Heart left ventricle (tissue), 16 donors: ENCODE measurements at regions not wholly inside any gene's neighbourhood (a gene's known extent, or its start where the extent isn't known, plus 50 kb on each side); places are given as distances from the start of the nearest gene placed in this dataset.

Experiments
- ATAC-seq, 4 donors: fragments of 200-7000 bp; cut with Tn5 transposase; one replicate each; pipeline ENCODE4 v1.9.1; 2020 to 2022; ENCODE audit warnings: moderate library complexity in 4 of 4, mild to moderate bottlenecking in 3 of 4, moderate number of reproducible peaks in 1 of 4
- DNase-seq, 5 donors: peaks; one replicate each; pipeline ENCODE4 v3.0.0-alpha.2; 2020
- H3K27ac ChIP-seq, 12 donors: fragments of 200-600 bp; sonication (generic) in 4 of 12; one replicate each; pipeline versions ENCODE4 v1.5.0 to v1.8.0; 2016 to 2022; ENCODE audit warnings: mild to moderate bottlenecking in 2 of 12
- H3K27me3 ChIP-seq, 9 donors: fragments of 200-600 bp; sonication (generic) in 2 of 9; one replicate each; pipeline versions ENCODE4 v1.5.1 to v1.8.0; 2016 to 2022; ENCODE audit warnings: mild to moderate bottlenecking in 3 of 9
- H3K36me3 ChIP-seq, 9 donors: fragments of 200-600 bp; sonication (generic) in 2 of 9; one replicate each; pipeline versions ENCODE4 v1.5.0 to v1.8.0; 2018 to 2022; ENCODE audit warnings: mild to moderate bottlenecking in 2 of 9
- H3K4me1 ChIP-seq, 12 donors: fragments of 200-600 bp; sonication (generic) in 4 of 12; one replicate each; pipeline versions ENCODE4 v1.5.0 to v1.8.0; 2016 to 2022; ENCODE audit warnings: mild to moderate bottlenecking in 3 of 12
- H3K4me3 ChIP-seq, 12 donors: fragments of 200-600 bp; sonication (generic) in 4 of 12; one replicate each; pipeline versions ENCODE4 v1.5.0 to v1.8.0; 2017 to 2022; ENCODE audit warnings: mild to moderate bottlenecking in 9 of 12, moderate library complexity in 4 of 12
- H3K9me3 ChIP-seq, 12 donors: fragments of 200-600 bp; sonication (generic) in 4 of 12; one replicate each; pipeline versions ENCODE4 v1.5.0 to v1.8.0; 2016 to 2022; ENCODE audit warnings: mild to moderate bottlenecking in 1 of 12
- POLR2A ChIP-seq, 2 donors: fragments of 450-650 bp; IDR thresholded peaks; one replicate each; pipeline ENCODE4 v1.6.1; 2017; ENCODE audit warnings: antibody characterized with exemption in 2 of 2, mild to moderate bottlenecking in 2 of 2, moderate library complexity in 2 of 2
- WGBS, 4 donors: extraction: QIAGEN DNeasy Blood & Tissue Kit in 2 of 4; methylation state at CpG; one replicate each; pipeline versions ENCODE4 v1.1.5 to v1.1.7; 2013 to 2018; 5-methylcytosine and 5-hydroxymethylcytosine counted together
- intact Hi-C, 10 donors: fragments of 100-400 bp; cut with DNase I; formaldehyde crosslinking; loops; one replicate each; pipeline versions ENCODE4 v1.11.1 to v1.14.2; 2022
- TF ChIP-seq, protein P1 (sequence below), 12 donors: fragments of 200-600 bp; sonication (generic) in 4 of 12; IDR thresholded peaks; one replicate each; pipeline versions ENCODE4 v1.5.0 to v1.8.0; 2018 to 2022; ENCODE audit warnings: antibody characterized with exemption in 12 of 12, mild to moderate bottlenecking in 5 of 12
- donor health status: ischemic (EF 13 %, LVEDD 7.1; RV severe dilation, severe dysfunction).
- donor health status: healthy with polysubstance abuse.
- donor health status: DM: no; HTN: yes; CAD: no.
- donor health status: DM: no; HTN: no; CAD: no.
- donor health status: ischemic (EF 25% LVEDD 6.9; RV normal size, moderate dysfunction).
- donor health status: ischemic (EF 25% LVEDD 5.7; RV mildly dilated, moderate dysfunction).
- donor health status: healthy.
- donor health status: DM: yes; HTN: yes; CAD: no.
- donor health status: ischemic (EF 35%, LVEDD 5.7; RV mildly dilated, moderate dysfunction).
- donor health status: nonischemic (EF 11% LVEDD 7.7; RV severe dilation, severe dysfunction).
- donor health status: DM: yes; HTN: yes; CAD: no.
- donor health status: PGD.
- donor health status: ischemic (EF 29% LVEDD 5.4; RV normal size, mild dysfunction).
- donor health status: nonischemic (EF 23%, LVEDD 6.1; RV moderate dilation, normal function).

DNA sequence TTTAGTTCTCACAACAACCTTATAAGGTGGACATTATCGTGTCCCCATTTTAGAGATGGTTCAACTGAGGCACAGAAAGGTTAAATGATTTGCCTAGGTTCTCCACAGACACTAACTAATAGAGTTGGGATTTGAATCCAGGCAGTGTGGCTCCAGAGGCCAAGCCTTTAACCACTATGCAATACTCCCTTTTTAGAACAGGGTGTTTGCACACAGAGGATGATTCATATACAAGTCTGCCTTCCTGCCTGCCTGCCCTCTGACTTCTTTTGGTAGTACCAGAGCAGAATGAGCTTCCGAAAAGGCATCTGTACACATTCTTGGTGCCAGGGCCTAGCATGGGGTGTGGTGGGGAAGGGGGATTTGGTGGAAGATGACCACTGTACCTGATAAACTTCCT is 150.8 kb upstream of the ARHGEF9 start:
- TF ChIP-seq, protein P1, sequence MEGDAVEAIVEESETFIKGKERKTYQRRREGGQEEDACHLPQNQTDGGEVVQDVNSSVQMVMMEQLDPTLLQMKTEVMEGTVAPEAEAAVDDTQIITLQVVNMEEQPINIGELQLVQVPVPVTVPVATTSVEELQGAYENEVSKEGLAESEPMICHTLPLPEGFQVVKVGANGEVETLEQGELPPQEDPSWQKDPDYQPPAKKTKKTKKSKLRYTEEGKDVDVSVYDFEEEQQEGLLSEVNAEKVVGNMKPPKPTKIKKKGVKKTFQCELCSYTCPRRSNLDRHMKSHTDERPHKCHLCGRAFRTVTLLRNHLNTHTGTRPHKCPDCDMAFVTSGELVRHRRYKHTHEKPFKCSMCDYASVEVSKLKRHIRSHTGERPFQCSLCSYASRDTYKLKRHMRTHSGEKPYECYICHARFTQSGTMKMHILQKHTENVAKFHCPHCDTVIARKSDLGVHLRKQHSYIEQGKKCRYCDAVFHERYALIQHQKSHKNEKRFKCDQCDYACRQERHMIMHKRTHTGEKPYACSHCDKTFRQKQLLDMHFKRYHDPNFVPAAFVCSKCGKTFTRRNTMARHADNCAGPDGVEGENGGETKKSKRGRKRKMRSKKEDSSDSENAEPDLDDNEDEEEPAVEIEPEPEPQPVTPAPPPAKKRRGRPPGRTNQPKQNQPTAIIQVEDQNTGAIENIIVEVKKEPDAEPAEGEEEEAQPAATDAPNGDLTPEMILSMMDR (IDR thresholded peaks at IDR 0.05): no peak
- no peak for TF ChIP-seq POLR2A (IDR thresholded peaks at IDR 0.05)
- Histone ChIP-seq H3K27me3 (no peaks in the 10 kb centered on the region), H3K4me3 (no peak overlapping the region), H3K4me1 (no peaks in the 10 kb centered on the region), H3K9me3 (peaks cover 0 to 7% (median 0%) of the 10 kb centered on the region in 12 donors), H3K27ac (no peak overlapping the region), H3K36me3 (no peaks in the 10 kb centered on the region)
- WGBS, 4 donors: 73 to 93% (median 84%) methylated on average over 2 of the region's 2 CpGs
- DNase-seq (no peak), ATAC-seq (no peak)
- intact Hi-C loops: no loop called here

DNA sequence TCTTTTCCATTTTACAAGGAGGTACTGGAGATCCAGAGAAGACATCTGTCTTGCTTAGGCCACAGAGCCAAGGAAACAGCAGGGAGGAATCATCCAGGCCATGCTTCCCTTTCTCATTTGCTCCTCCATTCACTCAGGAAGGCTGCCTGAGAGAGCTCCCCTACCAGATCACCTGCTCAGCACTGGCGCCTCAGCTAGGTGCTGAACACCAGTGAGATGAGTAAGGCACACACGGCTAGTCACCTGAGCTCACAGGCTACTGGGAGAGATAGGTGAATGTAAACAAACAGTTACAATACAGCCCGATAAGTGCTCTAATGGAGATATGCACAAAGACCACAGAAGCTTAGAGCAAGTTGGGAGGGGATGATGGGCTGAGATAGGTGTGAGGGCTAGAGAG is 149.8 kb upstream of the ARHGEF9 start:
- peaks cover 0 to 5% (median 0%) of the 10 kb centered on the region in 12 donors for H3K9me3 ChIP-seq
- no peak overlapping the region for H3K4me3 ChIP-seq
- ATAC-seq (no peak), DNase-seq (no peak)
- intact Hi-C loops: no loop called here
- no peaks in the 10 kb centered on the region for H3K4me1 ChIP-seq
- TF ChIP-seq, protein P1 (IDR thresholded peaks at IDR 0.05): no peak
- no peak for TF ChIP-seq POLR2A (IDR thresholded peaks at IDR 0.05)
- 44 to 58% (median 55%) methylated on average over 3 of the region's 3 CpGs for WGBS, 4 donors
- H3K36me3 ChIP-seq: no peaks in the 10 kb centered on the region
- no peak overlapping the region for H3K27ac ChIP-seq
- peaks cover 0 to 4% (median 0%) of the 10 kb centered on the region in 9 donors for H3K27me3 ChIP-seq

DNA sequence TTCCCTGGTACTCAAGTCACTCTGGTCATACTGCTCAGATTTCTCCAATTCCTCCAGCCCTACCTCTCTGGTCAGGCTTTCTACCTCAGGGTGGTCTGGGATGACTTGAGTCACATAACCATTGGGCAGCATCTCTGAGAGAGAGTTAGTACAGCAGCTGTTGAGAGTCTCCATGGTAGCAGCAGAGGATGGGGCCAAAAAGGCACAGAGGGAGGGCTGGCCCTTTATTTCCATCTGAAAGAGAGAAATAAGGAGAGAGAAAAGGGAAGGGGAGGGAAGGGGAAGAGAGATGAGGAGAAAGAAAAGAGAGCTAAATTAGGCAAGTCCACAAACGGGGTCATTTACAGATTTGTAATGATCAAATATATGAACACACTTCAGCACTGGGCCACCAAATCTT is 149.1 kb upstream of the ARHGEF9 start:
- peaks cover 0 to 4% (median 0%) of the 10 kb centered on the region in 9 donors for H3K27me3 ChIP-seq
- TF ChIP-seq, protein P1 (IDR thresholded peaks at IDR 0.05): no peak
- no peak for TF ChIP-seq POLR2A (IDR thresholded peaks at IDR 0.05)
- H3K4me1 ChIP-seq: no peaks in the 10 kb centered on the region
- intact Hi-C loops: no loop called here
- 28 to 73% (median 56%) methylated on average over 1 of the region's 1 CpG for WGBS, 4 donors
- H3K27ac ChIP-seq: no peak overlapping the region
- ATAC-seq (no peak), DNase-seq (no peak)
- no peak overlapping the region for H3K4me3 ChIP-seq
- no peaks in the 10 kb centered on the region for H3K9me3 ChIP-seq
- H3K36me3 ChIP-seq: no peaks in the 10 kb centered on the region

DNA sequence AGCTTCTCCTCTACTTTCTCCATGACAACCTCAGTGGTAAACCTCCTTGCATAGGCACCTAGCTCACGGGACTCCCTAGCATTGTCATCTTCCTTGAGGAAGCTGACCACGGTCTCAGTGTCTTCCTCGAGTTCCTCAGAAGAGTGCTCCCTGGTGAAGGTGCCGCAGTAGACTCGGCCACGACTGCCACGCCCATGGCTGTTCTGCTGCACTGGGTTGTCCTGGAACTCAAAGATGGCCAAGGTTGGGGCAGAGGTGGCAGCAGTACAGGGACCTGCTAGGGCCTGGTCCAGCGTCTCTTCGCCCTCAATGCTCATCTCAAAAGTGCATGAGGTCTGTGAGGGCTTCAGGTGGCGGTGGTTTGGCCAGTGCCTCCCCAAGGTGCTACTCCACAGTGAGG is 147.9 kb upstream of the ARHGEF9 start:
- peaks cover 0 to under 1% (median 0%) of the 10 kb centered on the region in 12 donors for H3K9me3 ChIP-seq
- H3K4me3 ChIP-seq: no peak overlapping the region
- ATAC-seq: no peak
- TF ChIP-seq POLR2A (IDR thresholded peaks at IDR 0.05): no peak
- TF ChIP-seq, protein P1 (IDR thresholded peaks at IDR 0.05): no peak
- H3K27ac ChIP-seq: no peak overlapping the region
- no peak for DNase-seq
- 83 to 94% (median 90%) methylated on average over 3 to 10 of the region's 10 CpGs for WGBS, 4 donors
- H3K36me3 ChIP-seq: no peaks in the 10 kb centered on the region
- intact Hi-C loops: no loop called here
- no peaks in the 10 kb centered on the region for H3K4me1 ChIP-seq
- H3K27me3 ChIP-seq: peaks cover 0 to 4% (median 0%) of the 10 kb centered on the region in 9 donors
